Activated CD4-positive, alpha-beta T cell treated with anti-CD3 and anti-CD28 coated beads, Interleukin-2, amount 10 ng/mL, durations not matched to agents 24 days and 14 days (primary cell): ENCODE measurements at regions not wholly inside any gene's neighbourhood (a gene's known extent, or its start where the extent isn't known, plus 50 kb on each side); places are given as distances from the start of the nearest gene placed in this dataset.

Source experiments
- DNase-seq: peaks from one replicate; pipeline ENCODE4 v3.0.0; 2022
- H3K27ac Mint-ChIP-seq: one replicate; pipeline ENCODE4 v1.8.0; 2022; ENCODE audit warnings: mild to moderate bottlenecking, mixed read lengths
- H3K27me3 Mint-ChIP-seq: one replicate; pipeline ENCODE4 v1.8.0; 2022; ENCODE audit warnings: mixed read lengths
- H3K36me3 Mint-ChIP-seq: one replicate; pipeline ENCODE4 v1.8.0; 2022; ENCODE audit warnings: low read depth, mild to moderate bottlenecking, mixed read lengths
- H3K4me1 Mint-ChIP-seq: one replicate; pipeline ENCODE4 v1.8.0; 2021; ENCODE audit warnings: mixed read lengths
- H3K4me3 Mint-ChIP-seq: one replicate; pipeline ENCODE4 v1.8.0; 2022; ENCODE audit warnings: mild to moderate bottlenecking, moderate library complexity, mixed read lengths
- H3K9me3 Mint-ChIP-seq: one replicate; pipeline ENCODE4 v1.8.0; 2021; ENCODE audit warnings: mixed read lengths
- intact Hi-C: fragments of 100-400 bp; cut with micrococcal nuclease; formaldehyde crosslinking; loops from one replicate; pipeline ENCODE4 v1.15.1; 2023

- DNase-seq, result no peak
- no peaks in the 10 kb centered on the region for H3K27me3 Mint-ChIP-seq
- no peak overlapping the region for H3K27ac Mint-ChIP-seq
- H3K36me3 Mint-ChIP-seq, result no peaks in the 10 kb centered on the region
- H3K4me3 Mint-ChIP-seq, result no peak overlapping the region
- no peaks in the 10 kb centered on the region for H3K4me1 Mint-ChIP-seq
- peaks cover 4% of the 10 kb centered on the region for H3K9me3 Mint-ChIP-seq
- intact Hi-C loops, result no loop called here
Observed at GRCh38 chr16:51393381-51394005, 242.4 kb upstream of the SALL1 start.

DNA sequence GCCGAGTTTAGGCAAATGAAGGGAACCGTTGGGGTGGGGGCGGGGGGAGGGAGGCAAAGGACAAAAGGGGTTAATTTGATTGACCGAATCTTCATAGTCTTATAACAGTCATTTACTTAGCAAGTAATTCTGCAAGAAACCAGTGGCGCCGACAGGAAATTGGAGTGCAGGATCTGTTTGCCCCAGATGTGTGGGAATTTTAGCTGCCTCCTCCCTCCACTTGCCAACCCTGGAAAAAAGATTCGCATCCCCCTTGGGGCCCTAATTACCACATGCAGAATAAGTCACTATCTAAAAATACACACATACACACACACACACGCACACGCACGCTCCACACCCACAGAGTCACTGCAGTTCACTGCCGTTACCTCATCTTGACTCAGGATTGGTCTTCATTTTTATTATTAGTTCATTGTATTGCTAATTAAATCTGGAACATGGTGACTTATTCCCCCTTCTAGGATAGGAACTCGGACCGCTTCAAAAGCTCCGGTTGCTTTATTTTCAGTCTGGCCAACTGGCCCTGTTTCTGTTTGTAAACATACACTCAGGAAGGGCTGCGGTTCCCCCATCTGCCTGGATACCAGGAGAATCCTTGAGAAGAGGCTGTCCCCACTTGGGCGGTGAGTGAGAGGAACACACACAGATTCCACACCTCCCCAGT lies 241.6 kb upstream of the SALL1 start:
- DNase-seq, result no peak
- Mint-ChIP-seq H3K27ac (no peak overlapping the region), H3K9me3 (peaks cover 4% of the 10 kb centered on the region), H3K36me3 (no peaks in the 10 kb centered on the region), H3K27me3 (no peaks in the 10 kb centered on the region), H3K4me1 (no peaks in the 10 kb centered on the region), H3K4me3 (no peak overlapping the region)
- intact Hi-C loops, result no loop called here

DNA sequence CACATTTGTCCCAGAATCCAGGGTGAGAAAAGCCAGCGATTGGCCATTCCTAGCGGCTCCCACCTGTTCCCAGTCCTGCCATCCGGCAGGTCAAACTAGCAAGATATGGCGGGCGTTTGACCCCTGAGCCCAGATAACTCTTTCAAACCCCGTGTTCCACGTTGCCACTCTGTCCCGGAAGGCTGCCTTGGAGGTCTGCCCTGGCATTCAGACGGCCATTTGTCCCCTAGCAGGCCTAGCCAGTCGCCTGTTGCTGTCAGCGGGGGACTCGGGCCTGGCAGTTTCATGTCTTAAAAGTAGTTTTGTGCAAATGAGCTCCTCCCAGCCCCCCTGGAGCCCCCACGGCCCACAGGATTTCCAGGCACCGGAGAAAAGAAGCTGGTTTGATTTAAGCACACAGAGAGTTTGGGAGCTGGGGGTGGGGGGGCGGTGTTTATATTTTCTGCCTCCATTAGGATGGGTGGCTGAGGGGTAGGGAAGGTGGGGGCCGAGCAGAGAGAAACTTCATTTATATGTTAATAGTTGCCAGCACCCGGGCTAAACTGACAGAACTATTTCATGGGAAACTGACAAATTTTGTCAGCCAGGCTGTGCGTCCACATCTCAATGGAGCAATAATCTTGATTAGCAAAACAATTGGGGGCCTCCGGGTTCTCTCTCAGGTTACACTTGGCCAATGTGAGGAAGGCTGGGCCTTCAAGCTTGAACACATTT lies 240.9 kb upstream of the SALL1 start:
- no peaks in the 10 kb centered on the region for H3K27me3 Mint-ChIP-seq
- H3K27ac Mint-ChIP-seq, result no peak overlapping the region
- no peak for DNase-seq
- no peaks in the 10 kb centered on the region for H3K36me3 Mint-ChIP-seq
- peaks cover 4% of the 10 kb centered on the region for H3K9me3 Mint-ChIP-seq
- H3K4me3 Mint-ChIP-seq, result no peak overlapping the region
- H3K4me1 Mint-ChIP-seq, result no peaks in the 10 kb centered on the region
- intact Hi-C loops, result no loop called here

GRCh38 chr16:51390877-51391276 lies 239.8 kb upstream of the SALL1 start:
- intact Hi-C loops, result no loop called here
- H3K4me3 Mint-ChIP-seq, result no peak overlapping the region
- no peaks in the 10 kb centered on the region for H3K27me3 Mint-ChIP-seq
- no peak for DNase-seq
- no peak overlapping the region for H3K27ac Mint-ChIP-seq
- H3K36me3 Mint-ChIP-seq, result no peaks in the 10 kb centered on the region
- H3K9me3 Mint-ChIP-seq, result peaks cover 4% of the 10 kb centered on the region
- H3K4me1 Mint-ChIP-seq, result no peaks in the 10 kb centered on the region

DNA sequence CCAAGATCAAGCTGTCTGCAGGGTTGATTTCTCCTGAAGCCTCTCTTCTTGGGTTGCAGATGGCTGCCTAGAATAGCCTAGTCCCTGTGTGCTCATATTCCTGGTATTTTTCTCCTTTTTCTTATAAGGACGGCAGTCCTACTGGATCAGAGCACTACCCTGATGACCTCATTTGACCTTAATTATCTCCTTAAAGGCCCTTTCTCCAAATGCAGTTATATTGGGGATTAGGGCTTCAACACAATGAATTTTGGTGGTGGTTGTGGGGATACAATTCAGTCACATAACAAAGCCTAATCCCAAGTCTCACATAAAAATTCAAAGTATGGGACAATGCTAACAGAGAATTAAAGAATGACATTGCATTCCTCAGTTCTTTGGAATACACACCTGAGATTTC lies 238.8 kb upstream of the SALL1 start:
- no peaks in the 10 kb centered on the region for H3K27me3 Mint-ChIP-seq
- intact Hi-C loops, result no loop called here

DNA sequence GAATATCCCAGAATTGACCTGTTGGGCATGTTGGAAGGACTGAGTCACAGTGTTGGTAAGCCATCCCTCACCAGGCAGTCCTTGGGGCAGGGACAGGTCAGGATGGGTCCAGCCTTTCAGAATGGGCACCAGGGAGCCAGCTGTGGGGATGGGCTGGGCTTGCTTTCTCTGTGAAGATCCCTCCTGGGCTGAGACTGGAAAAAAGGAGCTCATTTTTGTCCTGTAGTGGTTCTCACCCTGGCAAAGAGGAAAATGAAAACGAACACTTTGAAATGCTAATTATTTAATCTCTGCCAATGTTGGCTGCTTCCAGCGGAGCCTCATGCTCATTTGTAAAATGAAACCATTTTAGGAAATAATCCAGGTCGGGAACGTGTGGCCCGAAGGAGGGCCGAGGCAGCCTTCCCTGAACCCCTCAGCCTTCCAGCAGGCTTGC lies 237.5 kb upstream of the SALL1 start:
- H3K36me3 Mint-ChIP-seq, result no peaks in the 10 kb centered on the region
- no peak for DNase-seq
- no peaks in the 10 kb centered on the region for H3K27me3 Mint-ChIP-seq
- H3K27ac Mint-ChIP-seq, result no peak overlapping the region
- peaks cover 3% of the 10 kb centered on the region for H3K9me3 Mint-ChIP-seq
- intact Hi-C loops, result no loop called here
- H3K4me3 Mint-ChIP-seq, result no peak overlapping the region
- H3K4me1 Mint-ChIP-seq, result no peaks in the 10 kb centered on the region

More for the DNA sequence above, 238.8 kb upstream of the SALL1 start:
- Mint-ChIP-seq H3K4me3 (no peak overlapping the region), H3K9me3 (peaks cover 4% of the 10 kb centered on the region), H3K27ac (no peak overlapping the region), H3K36me3 (no peaks in the 10 kb centered on the region), H3K4me1 (no peaks in the 10 kb centered on the region)
- no peak for DNase-seq

GRCh38 chr16:51383909-51384308 lies 232.8 kb upstream of the SALL1 start:
- intact Hi-C loops, result no loop called here
- Mint-ChIP-seq H3K27ac (no peak overlapping the region), H3K4me1 (no peaks in the 10 kb centered on the region), H3K36me3 (no peaks in the 10 kb centered on the region), H3K4me3 (no peak overlapping the region), H3K9me3 (no peaks in the 10 kb centered on the region), H3K27me3 (no peaks in the 10 kb centered on the region)
- no peak for DNase-seq

GRCh38 chr16:51382940-51383339 lies 231.9 kb upstream of the SALL1 start:
- intact Hi-C loops, result no loop called here
- no peaks in the 10 kb centered on the region for H3K27me3 Mint-ChIP-seq
- H3K9me3 Mint-ChIP-seq, result no peaks in the 10 kb centered on the region
- no peak for DNase-seq
- no peak overlapping the region for H3K27ac Mint-ChIP-seq
- H3K36me3 Mint-ChIP-seq, result no peaks in the 10 kb centered on the region
- H3K4me3 Mint-ChIP-seq, result no peak overlapping the region
- no peaks in the 10 kb centered on the region for H3K4me1 Mint-ChIP-seq

DNA sequence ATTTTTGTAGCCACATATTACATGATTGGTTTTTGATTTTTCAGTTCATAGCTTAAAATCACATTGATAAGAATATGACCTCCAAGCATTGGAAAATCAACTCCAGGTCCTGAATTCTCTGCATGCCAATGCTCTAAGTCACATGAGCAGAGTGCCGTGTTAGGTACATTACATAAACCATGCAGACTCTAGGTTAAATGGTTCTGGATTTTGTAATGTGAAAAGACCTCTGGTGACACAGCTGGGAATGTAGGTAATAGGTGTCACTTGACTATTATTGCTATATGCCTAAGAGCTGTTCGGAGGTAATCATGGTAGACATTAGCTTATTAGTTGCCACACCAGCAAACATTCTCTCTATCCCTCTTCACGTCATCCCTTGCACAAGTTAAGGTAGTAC lies 231.1 kb upstream of the SALL1 start:
- Mint-ChIP-seq H3K36me3 (no peaks in the 10 kb centered on the region), H3K4me3 (no peak overlapping the region), H3K27me3 (no peaks in the 10 kb centered on the region), H3K27ac (no peak overlapping the region), H3K4me1 (no peaks in the 10 kb centered on the region), H3K9me3 (no peaks in the 10 kb centered on the region)
- no peak for DNase-seq
- intact Hi-C loops, result no loop called here

GRCh38 chr16:51376080-51376479 lies 225.0 kb upstream of the SALL1 start:
- intact Hi-C loops, result no loop called here
- no peak for DNase-seq
- Mint-ChIP-seq H3K27me3 (no peaks in the 10 kb centered on the region), H3K4me3 (no peak overlapping the region), H3K36me3 (no peaks in the 10 kb centered on the region), H3K9me3 (no peaks in the 10 kb centered on the region), H3K27ac (no peak overlapping the region), H3K4me1 (no peaks in the 10 kb centered on the region)

GRCh38 chr16:51374790-51375189 lies 223.7 kb upstream of the SALL1 start:
- H3K27me3 Mint-ChIP-seq, result no peaks in the 10 kb centered on the region
- no peak overlapping the region for H3K4me3 Mint-ChIP-seq
- no peaks in the 10 kb centered on the region for H3K36me3 Mint-ChIP-seq
- H3K27ac Mint-ChIP-seq, result no peak overlapping the region
- intact Hi-C loops, result no loop called here
- DNase-seq, result no peak
- H3K4me1 Mint-ChIP-seq, result no peaks in the 10 kb centered on the region
- no peaks in the 10 kb centered on the region for H3K9me3 Mint-ChIP-seq

DNA sequence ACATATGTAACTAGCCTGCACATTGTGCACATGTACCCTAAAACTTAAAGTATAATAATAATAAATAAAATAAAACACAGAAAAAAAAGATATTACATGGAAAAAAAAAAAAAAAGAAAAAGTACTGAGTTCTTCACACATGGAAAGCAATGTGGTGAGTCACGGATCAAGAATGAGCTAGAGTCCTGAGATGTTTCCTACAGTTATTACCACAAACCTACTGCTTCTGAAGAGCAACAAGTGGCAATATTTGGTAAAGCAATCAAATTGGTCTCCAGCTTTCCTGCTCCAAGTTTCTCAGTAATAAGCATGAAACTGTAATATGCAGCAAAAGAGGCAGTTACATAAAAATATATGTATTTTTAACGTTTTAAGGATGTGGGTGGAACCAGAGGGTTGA lies 223.3 kb upstream of the SALL1 start:
- intact Hi-C loops, result no loop called here
- no peaks in the 10 kb centered on the region for H3K4me1 Mint-ChIP-seq
- DNase-seq, result no peak
- no peaks in the 10 kb centered on the region for H3K9me3 Mint-ChIP-seq
- H3K27ac Mint-ChIP-seq, result no peak overlapping the region
- H3K36me3 Mint-ChIP-seq, result no peaks in the 10 kb centered on the region
- no peaks in the 10 kb centered on the region for H3K27me3 Mint-ChIP-seq
- H3K4me3 Mint-ChIP-seq, result no peak overlapping the region

GRCh38 chr16:51365715-51366114 lies 214.6 kb upstream of the SALL1 start:
- H3K27me3 Mint-ChIP-seq, result no peaks in the 10 kb centered on the region
- peaks cover 4% of the 10 kb centered on the region for H3K9me3 Mint-ChIP-seq
- no peaks in the 10 kb centered on the region for H3K36me3 Mint-ChIP-seq
- no peak for DNase-seq
- H3K27ac Mint-ChIP-seq, result no peak overlapping the region
- no peak overlapping the region for H3K4me3 Mint-ChIP-seq
- intact Hi-C loops, result no loop called here
- no peaks in the 10 kb centered on the region for H3K4me1 Mint-ChIP-seq

DNA sequence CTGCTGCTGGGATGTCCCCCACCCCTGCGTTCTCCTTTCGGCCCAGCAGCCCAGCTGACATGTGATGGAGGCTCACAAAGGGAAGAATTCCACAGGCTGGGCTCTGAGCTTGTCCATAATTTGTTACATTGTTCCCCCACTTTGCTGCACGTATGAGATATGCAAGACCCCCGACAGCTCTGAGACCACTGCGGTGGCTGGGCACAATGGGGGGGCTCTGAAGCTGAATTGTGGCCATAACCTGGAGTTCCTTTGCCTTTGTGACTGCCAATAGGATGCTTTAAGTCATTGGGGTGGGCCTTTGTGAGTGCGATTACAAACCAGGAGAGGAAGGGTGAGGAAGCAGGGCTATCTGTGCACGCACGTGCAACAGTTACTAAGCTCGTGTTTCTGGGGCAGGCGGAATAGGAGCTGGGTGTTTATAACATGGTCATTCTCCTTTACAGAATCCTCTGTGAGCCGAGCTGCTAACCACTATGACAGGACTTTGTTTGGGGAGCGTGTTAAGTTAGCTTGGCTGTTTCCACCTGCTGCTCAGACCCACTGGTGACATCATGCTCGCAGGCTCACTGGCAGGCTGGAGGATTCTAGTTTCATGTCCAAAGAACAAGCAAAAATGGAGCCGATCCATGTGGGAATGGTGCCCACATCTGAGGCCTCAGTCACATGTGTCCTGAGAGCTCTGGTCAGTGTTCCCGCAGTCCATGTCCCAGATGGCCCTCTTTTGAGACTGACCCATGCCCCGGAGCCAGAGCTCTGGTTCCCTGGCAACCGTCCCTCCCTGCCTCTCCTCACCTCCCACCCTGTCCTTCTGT lies 208.3 kb upstream of the SALL1 start:
- Mint-ChIP-seq H3K9me3 (no peaks in the 10 kb centered on the region), H3K4me1 (no peaks in the 10 kb centered on the region), H3K27me3 (no peaks in the 10 kb centered on the region), H3K4me3 (no peak overlapping the region), H3K36me3 (no peaks in the 10 kb centered on the region), H3K27ac (no peak overlapping the region)
- no peak for DNase-seq
- intact Hi-C loops, result no loop called here
